ENCODE measurements at regions not wholly inside any gene's neighbourhood (a gene's known extent, or its start where the extent isn't known, plus 50 kb on each side); places are given as distances from the start of the nearest gene placed in this dataset.

DNA sequence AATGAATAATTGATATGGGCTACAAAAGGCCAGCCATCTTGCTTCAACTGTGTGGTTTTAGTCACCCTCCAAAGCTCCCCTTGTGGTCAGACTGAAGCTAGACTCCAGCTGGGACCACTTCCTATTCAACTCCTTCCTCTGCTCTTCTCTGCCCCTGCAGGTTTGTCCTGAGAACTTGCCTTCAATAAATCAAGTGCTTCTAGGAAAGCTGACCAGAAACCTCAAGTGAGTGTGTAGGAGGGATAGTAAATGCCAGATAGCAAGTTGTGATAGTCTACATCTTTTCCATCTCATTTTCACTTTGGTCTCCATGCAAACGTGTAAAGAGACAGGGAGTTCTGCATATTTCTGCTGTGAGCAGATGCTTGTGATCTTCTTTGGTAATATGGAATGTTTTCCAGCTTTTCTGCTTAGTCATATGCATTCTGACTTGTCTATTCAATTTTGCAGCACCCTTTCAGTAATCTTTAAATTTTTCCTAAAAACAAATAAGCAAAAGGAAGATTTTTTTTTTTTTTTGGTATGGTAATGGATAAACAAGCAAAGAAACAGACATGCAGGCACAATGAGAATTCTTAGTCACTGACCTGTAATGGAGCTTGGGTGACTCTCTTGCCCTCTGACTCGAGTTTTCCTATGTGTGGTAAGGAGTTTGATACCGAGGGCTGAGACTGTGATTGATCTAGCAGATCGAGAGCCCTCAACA is 201.3 kb upstream of the BTBD3 start:
- TF ChIP-seq, protein P1, sequence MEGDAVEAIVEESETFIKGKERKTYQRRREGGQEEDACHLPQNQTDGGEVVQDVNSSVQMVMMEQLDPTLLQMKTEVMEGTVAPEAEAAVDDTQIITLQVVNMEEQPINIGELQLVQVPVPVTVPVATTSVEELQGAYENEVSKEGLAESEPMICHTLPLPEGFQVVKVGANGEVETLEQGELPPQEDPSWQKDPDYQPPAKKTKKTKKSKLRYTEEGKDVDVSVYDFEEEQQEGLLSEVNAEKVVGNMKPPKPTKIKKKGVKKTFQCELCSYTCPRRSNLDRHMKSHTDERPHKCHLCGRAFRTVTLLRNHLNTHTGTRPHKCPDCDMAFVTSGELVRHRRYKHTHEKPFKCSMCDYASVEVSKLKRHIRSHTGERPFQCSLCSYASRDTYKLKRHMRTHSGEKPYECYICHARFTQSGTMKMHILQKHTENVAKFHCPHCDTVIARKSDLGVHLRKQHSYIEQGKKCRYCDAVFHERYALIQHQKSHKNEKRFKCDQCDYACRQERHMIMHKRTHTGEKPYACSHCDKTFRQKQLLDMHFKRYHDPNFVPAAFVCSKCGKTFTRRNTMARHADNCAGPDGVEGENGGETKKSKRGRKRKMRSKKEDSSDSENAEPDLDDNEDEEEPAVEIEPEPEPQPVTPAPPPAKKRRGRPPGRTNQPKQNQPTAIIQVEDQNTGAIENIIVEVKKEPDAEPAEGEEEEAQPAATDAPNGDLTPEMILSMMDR (IDR thresholded peaks at IDR 0.05; ENCODE audit: insufficient read depth, low read length, poor library complexity, severe bottlenecking): no peak
- no peaks in the 10 kb centered on the region for H3K36me3 ChIP-seq (ENCODE audit: control insufficient read depth, insufficient read depth, low read length)
- no peaks in the 10 kb centered on the region for H3K27me3 ChIP-seq (replicated peaks; ENCODE audit: control insufficient read depth, insufficient read depth, low read length)
- H3K4me3 ChIP-seq (replicated peaks; ENCODE audit: low read depth, low read length): no peak overlapping the region
- no peak for DNase-seq (ENCODE audit: extremely low read depth, insufficient read length)

DNA sequence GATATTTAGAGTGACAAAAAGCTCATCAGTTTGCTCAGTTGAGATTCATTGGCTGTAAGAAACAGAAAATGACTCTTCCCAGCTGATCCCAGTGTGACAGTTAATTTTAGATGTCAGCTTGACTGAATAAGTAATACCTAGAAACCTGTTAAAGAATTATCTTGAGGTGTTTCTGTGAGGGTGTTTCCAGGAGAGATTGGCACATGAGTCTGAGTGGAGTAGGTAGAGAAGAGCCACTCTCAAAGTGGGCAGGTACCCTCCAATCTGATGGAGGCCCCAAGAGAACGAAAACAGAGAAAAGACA is 200.8 kb upstream of the BTBD3 start:
- TF ChIP-seq, protein P1 (IDR thresholded peaks at IDR 0.05; ENCODE audit: insufficient read depth, low read length, poor library complexity, severe bottlenecking): no peak
- Histone ChIP-seq H3K27me3 (replicated peaks; ENCODE audit: control insufficient read depth, insufficient read depth, low read length) (no peaks in the 10 kb centered on the region), H3K36me3 (ENCODE audit: control insufficient read depth, insufficient read depth, low read length) (no peaks in the 10 kb centered on the region), H3K4me3 (replicated peaks; ENCODE audit: low read depth, low read length) (no peak overlapping the region)
- no peak for DNase-seq (ENCODE audit: extremely low read depth, insufficient read length)

DNA sequence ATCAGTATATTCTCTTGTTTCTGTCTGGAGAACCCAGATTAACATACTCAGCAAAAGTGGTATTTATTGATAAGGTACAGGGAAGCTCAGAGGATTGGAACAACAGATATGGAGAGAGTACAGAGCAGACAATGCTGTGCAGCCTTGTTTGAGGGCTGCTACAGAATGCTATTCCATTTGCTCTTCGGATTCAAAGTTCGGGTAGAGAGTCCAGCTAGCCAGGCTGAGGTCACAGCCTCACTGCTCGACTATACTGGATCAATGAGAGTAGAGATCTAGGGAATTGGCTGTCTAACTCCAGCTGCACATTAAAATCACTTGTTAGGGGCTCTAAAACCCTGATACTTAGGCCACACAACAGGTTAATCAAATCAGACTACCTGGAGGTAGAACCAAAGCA is 200.1 kb upstream of the BTBD3 start:
- Histone ChIP-seq H3K4me3 (replicated peaks; ENCODE audit: low read depth, low read length) (no peak overlapping the region), H3K27me3 (replicated peaks; ENCODE audit: control insufficient read depth, insufficient read depth, low read length) (no peaks in the 10 kb centered on the region), H3K36me3 (ENCODE audit: control insufficient read depth, insufficient read depth, low read length) (no peaks in the 10 kb centered on the region)
- TF ChIP-seq, protein P1 (IDR thresholded peaks at IDR 0.05; ENCODE audit: insufficient read depth, low read length, poor library complexity, severe bottlenecking): no peak
- DNase-seq (ENCODE audit: extremely low read depth, insufficient read length): no peak

GRCh38 chr20:11718474-11719094 is 199.1 kb upstream of the BTBD3 start:
- no peaks in the 10 kb centered on the region for H3K27me3 ChIP-seq (replicated peaks; ENCODE audit: control insufficient read depth, insufficient read depth, low read length)

DNA sequence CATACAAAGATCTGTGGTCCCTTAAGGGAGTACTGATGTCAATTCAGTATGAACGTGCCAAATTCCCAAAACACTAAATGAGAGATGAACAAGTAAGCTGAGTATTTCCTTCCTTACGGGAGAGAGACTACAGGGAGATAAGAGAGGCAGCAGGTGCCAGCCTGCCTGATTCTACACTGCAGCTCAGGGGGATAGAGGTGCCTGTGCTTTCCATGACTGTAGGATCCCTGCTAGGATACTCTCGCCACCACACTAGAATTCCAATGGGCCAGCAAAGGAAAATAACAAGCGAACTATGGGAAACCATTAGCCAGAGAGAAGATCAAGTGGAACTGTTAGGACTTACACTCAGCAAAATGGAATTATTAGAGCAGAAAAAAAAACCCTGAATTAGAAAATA is 198.5 kb upstream of the BTBD3 start:
- TF ChIP-seq, protein P1 (IDR thresholded peaks at IDR 0.05; ENCODE audit: insufficient read depth, low read length, poor library complexity, severe bottlenecking): no peak
- Histone ChIP-seq H3K4me3 (replicated peaks; ENCODE audit: low read depth, low read length) (no peak overlapping the region), H3K36me3 (ENCODE audit: control insufficient read depth, insufficient read depth, low read length) (no peaks in the 10 kb centered on the region), H3K27me3 (replicated peaks; ENCODE audit: control insufficient read depth, insufficient read depth, low read length) (no peaks in the 10 kb centered on the region)
- no peak for DNase-seq (ENCODE audit: extremely low read depth, insufficient read length)

More at GRCh38 chr20:11718474-11719094, 199.1 kb upstream of the BTBD3 start:
- no peaks in the 10 kb centered on the region for H3K36me3 ChIP-seq (ENCODE audit: control insufficient read depth, insufficient read depth, low read length)
- TF ChIP-seq, protein P1 (IDR thresholded peaks at IDR 0.05; ENCODE audit: insufficient read depth, low read length, poor library complexity, severe bottlenecking): no peak
- DNase-seq (ENCODE audit: extremely low read depth, insufficient read length): no peak
- no peak overlapping the region for H3K4me3 ChIP-seq (replicated peaks; ENCODE audit: low read depth, low read length)
